ENCODE measurements at regions not wholly inside any gene's neighbourhood (a gene's known extent, or its start where the extent isn't known, plus 50 kb on each side); places are given as distances from the start of the nearest gene placed in this dataset.

GRCh38 chr13:50236898-50237318, 221.7 kb downstream of the KCNRG start:
- Histone ChIP-seq H3K23ac (ENCODE audit: low read depth, low read length) (no peak overlapping the region), H3K36me3 (ENCODE audit: control insufficient read depth, insufficient read depth, low read length) (no peaks in the 10 kb centered on the region), H3K4ac (ENCODE audit: low read depth, low read length) (no peak overlapping the region), H3K79me1 (ENCODE audit: low read depth in 1 of 2, low read length in 2 of 2) (no peaks in the 10 kb centered on the region), H3K9me1 (ENCODE audit: insufficient read depth, low read length) (no peaks in the 10 kb centered on the region), H2AK5ac (ENCODE audit: low read depth, low read length) (no peak overlapping the region), H2AK9ac (replicated peaks; ENCODE audit: low read depth, low read length, poor library complexity) (no peak overlapping the region), H3K9me3 (ENCODE audit: control insufficient read depth, insufficient read depth, low read length) (no peaks in the 10 kb centered on the region), H3K9ac (ENCODE audit: low read depth, low read length) (no peak overlapping the region), H2AFZ (replicated peaks; ENCODE audit: low read length, poor library complexity) (no peak overlapping the region), H3K27ac (ENCODE audit: insufficient read depth, low read length) (no peak overlapping the region), H3K56ac (ENCODE audit: extremely low read depth, insufficient read depth, low read length) (no peak overlapping the region), H2BK20ac (ENCODE audit: low read depth, low read length) (no peak overlapping the region), H4K5ac (ENCODE audit: low read depth, low read length) (no peak overlapping the region), H3K4me3 (ENCODE audit: insufficient read depth, low read depth, low read length) (no peak overlapping the region), H2BK15ac (ENCODE audit: low read depth, low read length) (no peak overlapping the region), H3K4me1 (ENCODE audit: control insufficient read depth, insufficient read depth, low read length) (no peaks in the 10 kb centered on the region; the same call in 1 of the 2 replicates), H4K91ac (ENCODE audit: insufficient read depth, low read depth, low read length) (no peak overlapping the region), H2BK120ac (ENCODE audit: low read depth, low read length) (no peak overlapping the region), H4K8ac (ENCODE audit: low read depth in 2 of 2, low read length in 2 of 2) (no peak overlapping the region), H2BK5ac (ENCODE audit: low read depth, low read length, poor library complexity, severe bottlenecking) (no peak overlapping the region), H3K27me3 (ENCODE audit: control insufficient read depth, insufficient read depth, low read length) (peaks cover 20% of the 10 kb centered on the region), H3K14ac (replicated peaks; ENCODE audit: low read depth, low read length) (no peak overlapping the region), H3K18ac (ENCODE audit: low read depth, low read length) (no peak overlapping the region), H3K4me2 (ENCODE audit: low read depth, low read length) (no peak overlapping the region), H4K20me1 (ENCODE audit: insufficient read depth, low read length) (no peaks in the 10 kb centered on the region)
- BruUV-seq (replicated peaks) = no TSS peak
- ATAC-seq (ENCODE audit: low read depth) = no peak
- POLR2A ChIA-PET (ENCODE audit: unreplicated experiment) = no interaction called here
- intact Hi-C loops (cut with micrococcal nuclease) = no loop called here
- dilution Hi-C loops (cut with HindIII; ENCODE audit: low sequenced_read_pairs, unreplicated experiment) = no loop called here
- 60% methylated on average over 1 of the region's 9 CpGs; no CpG with 5 or more reads in 1 of the 2 experiments for WGBS, 2 experiments (ENCODE audit: extremely low coverage in 2 of 2, insufficient read length in 1 of 2)
- CTCF ChIA-PET = interaction anchor here (0.6 kb wide), 1 partner anchor 1624 kb away, joined by 4 read pairs; no protein-coding TSS in a partner anchor
- no peak for TF ChIP-seq MAFK (IDR thresholded peaks at IDR 0.05; ENCODE audit: low read depth, low read length)
- TF ChIP-seq MAZ (IDR thresholded peaks at IDR 0.05; ENCODE audit: borderline replicate concordance, low read depth, low read length) = no peak
- no peak for TF ChIP-seq FOS (IDR thresholded peaks at IDR 0.05; ENCODE audit: low read depth, low read length)
- no peak for TF ChIP-seq USF2 (IDR thresholded peaks at IDR 0.05; ENCODE audit: low read depth, low read length)
- TF ChIP-seq SMC3 (IDR thresholded peaks at IDR 0.05; ENCODE audit: low read depth, low read length) = no peak
- TF ChIP-seq CEBPB (IDR thresholded peaks at IDR 0.05; ENCODE audit: low read depth, low read length) = no peak
- no peak for TF ChIP-seq RFX5 (IDR thresholded peaks at IDR 0.05; ENCODE audit: low read depth, low read length)
- no peak for TF ChIP-seq RCOR1 (IDR thresholded peaks at IDR 0.05; ENCODE audit: insufficient replicate concordance, low read length)
- no peak for TF ChIP-seq MXI1 (IDR thresholded peaks at IDR 0.05; ENCODE audit: borderline replicate concordance, low read depth, low read length)
- TF ChIP-seq CTCF (conservative IDR thresholded peaks at IDR 0.05; ENCODE audit: low read depth, low read length) = no peak
- TF ChIP-seq RAD21 (IDR thresholded peaks at IDR 0.05; ENCODE audit: low read length) = no peak
- TF ChIP-seq NFE2L2 (IDR thresholded peaks at IDR 0.05; ENCODE audit: low read depth, low read length) = no peak
- no peak for TF ChIP-seq BHLHE40 (IDR thresholded peaks at IDR 0.05; ENCODE audit: low read depth, low read length)
- no peak for TF ChIP-seq CHD1 (IDR thresholded peaks at IDR 0.05; ENCODE audit: low read depth, low read length)
- peak; percentile 5 for DNase-seq
- in situ Hi-C loops (cut with MboI; ENCODE audit: low sequenced_read_pairs) = no loop called here
